Kidney tubule cell (primary cell): ENCODE measurements at regions not wholly inside any gene's neighbourhood (a gene's known extent, or its start where the extent isn't known, plus 50 kb on each side); places are given as distances from the start of the nearest gene placed in this dataset.
"Not testable (repeated sequence)": the region's sequence is repeated elsewhere in the genome, so short reads cannot be mapped to it uniquely, and the experiment has no call there.

ENCODE experiments used
- DNase-seq: peaks from one replicate; pipeline ENCODE4 v3.0.0-alpha.2; 2018; ENCODE audit warnings: low spot score

DNA sequence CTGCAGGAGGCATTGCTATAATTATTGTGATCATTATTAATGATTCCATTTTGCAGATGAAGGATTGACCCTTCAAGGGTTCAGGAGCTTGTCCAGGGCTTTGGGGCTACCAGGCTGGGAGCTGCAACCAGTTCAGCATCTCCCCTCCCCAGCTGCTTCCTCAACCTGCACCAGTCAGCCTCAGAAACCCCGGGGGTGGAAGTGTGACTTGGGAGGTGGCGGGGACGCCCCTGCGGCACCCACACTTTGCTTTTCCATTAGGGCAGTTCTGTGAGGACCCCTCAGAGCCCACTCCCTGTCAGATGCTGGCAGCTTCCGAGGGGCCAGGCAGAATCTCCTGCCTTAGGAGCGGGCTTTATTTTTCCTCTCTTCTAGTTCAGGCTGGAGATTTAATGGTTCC, 85.6 kb downstream of the OLFM1 start:
- DNase-seq: no peak

DNA sequence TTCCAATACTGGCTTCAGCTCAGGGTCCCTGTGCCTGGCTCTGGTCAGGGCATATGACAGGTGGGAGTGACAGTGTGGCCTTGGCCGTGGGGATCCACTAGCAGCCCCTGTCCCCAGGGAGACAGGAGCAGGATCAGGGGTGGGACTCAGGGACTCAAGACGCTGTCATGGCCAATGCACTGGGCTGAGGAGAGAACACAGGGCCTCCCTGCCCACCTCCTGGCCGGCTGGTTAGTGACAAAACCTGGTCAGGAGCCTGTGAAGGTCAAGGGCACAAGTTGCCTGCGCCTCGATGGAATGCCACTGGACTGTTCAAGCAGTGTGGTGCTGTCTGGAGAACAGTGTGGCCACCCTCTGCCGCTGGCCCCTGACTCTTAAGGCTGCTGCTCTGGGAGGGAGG, 86.8 kb downstream of the OLFM1 start:
- no peak for DNase-seq

DNA sequence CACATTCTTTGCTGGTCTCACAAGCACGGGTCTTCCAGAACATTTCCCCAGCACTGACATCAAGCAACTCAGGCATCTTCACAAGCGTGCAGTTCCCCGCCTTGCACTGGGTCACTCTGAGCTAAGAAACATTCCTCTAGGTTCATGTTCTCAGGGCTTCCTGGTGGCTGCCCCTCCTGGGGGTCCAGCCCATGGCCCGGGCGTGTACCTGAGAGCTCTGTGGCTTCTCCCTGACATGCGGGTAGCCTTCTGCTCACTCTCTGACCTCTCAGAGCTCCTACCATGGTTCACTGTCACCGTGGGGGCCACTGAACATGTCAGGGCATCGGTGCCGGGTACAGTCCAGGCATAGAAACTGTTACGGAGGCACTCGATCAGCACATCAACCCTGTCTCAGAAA, 87.5 kb downstream of the OLFM1 start:
- no peak for DNase-seq

- no peak for DNase-seq
Measured at GRCh38 chr9:135176284-135176683, 88.8 kb downstream of the OLFM1 start.

DNA sequence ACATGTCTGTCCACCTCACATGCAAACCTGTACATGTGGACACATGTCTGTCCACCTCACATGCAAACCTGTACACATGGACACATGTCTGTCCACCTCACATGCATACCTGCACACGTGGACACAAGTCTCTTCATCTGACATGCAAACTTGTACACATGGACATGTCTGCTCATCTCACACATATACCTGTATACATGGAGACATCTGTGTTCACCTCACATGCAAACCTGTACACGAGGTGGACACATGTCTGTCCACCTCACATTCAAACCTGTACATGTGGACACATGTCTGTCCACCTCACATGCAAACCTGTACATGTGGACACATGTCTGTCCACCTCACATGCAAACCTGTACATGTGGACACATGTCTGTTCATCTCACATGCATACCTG, 90.1 kb downstream of the OLFM1 start:
- DNase-seq: not testable (repeated sequence)

GRCh38 chr9:135178498-135178897, 91.0 kb downstream of the OLFM1 start:
- no peak for DNase-seq

DNA sequence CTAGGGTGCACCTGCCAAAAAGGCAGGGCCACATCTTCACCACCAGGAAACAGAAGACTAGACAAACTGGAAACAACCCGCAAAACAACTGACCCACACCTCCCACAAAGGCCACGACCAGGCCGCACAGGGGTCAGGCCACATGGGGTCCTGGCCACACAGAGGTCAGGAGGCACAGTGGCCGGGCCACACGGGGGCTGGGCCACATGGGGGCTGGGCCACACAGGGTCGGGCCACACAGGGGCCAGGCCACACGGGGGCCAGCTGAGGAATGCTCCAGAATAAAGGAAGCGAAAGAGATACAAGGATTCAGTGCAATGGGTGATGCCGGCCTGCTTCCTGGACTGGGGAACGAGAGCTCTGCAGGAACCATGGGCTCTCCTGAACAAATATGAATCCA, 91.6 kb downstream of the OLFM1 start:
- no peak for DNase-seq

DNA sequence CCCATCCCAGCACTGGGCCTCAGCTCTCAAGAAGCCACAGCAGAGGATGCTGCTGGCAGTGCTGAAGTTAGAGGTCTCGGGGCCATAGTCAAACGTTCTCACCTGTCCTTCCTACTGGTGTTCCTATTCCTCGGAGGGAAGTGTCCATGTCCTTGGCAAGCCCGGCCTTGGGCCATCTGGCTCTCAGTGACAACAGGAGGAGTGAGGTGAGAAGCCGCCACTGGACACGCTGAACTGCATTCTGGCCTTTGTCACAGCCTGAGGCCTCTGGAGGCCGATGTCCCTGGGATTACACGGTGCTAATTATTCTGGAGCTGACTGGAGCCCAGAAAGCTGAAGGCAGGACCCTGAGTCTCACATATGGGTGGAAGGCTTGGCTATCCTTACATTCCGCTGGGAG, 92.5 kb downstream of the OLFM1 start:
- no peak for DNase-seq

GRCh38 chr9:135180586-135180985, 93.1 kb downstream of the OLFM1 start:
- DNase-seq: no peak

GRCh38 chr9:135181336-135181735, 93.9 kb downstream of the OLFM1 start:
- no peak for DNase-seq

DNA sequence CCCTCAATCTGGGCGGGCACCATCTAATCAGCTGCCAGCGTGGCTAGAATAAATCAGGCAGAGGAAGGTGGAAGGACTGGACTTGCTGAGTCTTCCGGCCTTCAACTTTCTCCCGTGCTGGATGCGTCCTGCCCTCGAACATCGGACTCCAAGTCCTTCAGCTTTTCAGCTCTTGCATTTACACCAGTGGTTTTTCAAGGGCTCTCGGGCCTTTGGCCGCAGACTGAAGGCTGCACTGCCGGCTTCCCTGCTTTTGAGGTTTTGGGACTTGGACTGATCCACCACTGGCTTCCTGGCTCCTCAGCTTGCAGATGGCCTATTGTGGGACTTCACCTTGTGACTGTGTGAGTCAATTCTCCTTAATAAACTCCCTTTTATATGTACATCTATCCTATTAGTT, 94.4 kb downstream of the OLFM1 start:
- not testable (repeated sequence) for DNase-seq

- DNase-seq: no peak
Measured at GRCh38 chr9:135183069-135183468, 95.6 kb downstream of the OLFM1 start.

DNA sequence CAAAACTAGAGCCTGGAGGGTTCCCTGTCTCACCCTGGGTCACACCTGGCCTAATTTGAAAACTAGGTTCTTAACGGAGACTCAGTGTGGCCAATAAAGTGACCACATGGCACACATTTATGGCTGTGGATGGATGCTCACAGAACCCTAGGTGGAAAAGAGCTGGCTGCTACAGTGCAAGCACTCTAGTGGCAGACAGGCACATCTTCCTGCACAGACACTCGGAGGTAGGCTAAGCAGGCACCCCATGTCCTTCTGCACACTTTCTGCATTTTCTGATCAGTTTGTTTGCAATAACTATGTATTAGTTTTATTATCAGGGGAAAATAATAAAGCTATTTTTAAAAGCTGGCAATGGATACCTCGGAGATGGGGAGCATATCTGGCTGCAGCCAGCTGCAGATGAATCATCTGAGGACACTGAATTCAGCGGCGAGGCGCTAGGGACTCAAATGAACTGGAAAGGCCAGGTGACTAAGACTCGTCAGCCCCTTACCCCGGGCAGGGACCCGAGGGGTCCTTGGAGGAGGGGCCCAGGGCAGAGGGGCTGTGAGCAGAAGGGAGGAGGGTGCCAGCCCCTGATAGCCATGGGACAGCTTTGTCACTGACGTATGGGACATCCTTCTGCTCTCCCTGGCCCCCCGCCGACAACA, 96.2 kb downstream of the OLFM1 start:
- DNase-seq: no peak

DNA sequence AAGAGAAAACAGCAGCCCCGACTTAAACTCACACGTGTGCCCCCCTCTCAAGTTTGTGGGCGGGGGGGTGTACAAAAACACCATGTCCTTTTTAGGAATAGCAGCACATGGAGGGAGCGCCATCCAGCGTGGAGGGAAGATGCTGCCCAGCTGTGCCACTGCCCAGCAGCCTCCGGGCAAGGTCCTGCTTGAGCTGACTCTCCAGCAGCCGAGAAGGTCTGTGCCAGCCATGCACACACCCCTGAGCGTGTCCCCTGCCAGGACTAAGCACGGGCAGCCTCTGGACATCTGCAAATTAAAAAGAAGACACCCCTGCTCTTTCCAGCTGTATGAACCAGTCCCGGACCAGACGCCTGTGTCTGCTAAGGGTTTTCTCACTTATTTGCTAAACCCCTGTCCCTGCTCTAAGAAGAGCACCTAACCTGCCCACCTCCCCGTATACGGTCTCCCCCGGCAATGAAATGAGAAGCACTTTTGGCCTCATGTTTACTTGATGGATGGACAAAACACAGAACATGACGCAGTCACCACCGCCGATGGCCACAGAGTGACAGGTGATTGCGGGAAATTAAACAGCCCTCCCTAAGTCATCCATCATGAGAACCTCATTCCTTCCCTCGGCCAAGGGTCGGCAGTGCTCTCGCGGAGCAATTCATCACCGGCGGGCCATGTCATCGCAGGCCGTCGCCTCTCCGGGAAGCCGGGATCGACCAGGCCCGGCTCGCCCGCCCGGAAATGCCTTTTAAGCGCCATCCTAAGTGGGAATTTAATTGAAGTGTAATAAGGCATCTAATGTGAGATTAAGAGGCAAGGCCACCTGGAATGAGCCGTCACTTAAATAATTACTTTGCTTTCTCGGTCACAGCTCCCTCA, 96.9 kb downstream of the OLFM1 start:
- no peak for DNase-seq

GRCh38 chr9:135185060-135185459, 97.6 kb downstream of the OLFM1 start:
- no peak for DNase-seq

DNA sequence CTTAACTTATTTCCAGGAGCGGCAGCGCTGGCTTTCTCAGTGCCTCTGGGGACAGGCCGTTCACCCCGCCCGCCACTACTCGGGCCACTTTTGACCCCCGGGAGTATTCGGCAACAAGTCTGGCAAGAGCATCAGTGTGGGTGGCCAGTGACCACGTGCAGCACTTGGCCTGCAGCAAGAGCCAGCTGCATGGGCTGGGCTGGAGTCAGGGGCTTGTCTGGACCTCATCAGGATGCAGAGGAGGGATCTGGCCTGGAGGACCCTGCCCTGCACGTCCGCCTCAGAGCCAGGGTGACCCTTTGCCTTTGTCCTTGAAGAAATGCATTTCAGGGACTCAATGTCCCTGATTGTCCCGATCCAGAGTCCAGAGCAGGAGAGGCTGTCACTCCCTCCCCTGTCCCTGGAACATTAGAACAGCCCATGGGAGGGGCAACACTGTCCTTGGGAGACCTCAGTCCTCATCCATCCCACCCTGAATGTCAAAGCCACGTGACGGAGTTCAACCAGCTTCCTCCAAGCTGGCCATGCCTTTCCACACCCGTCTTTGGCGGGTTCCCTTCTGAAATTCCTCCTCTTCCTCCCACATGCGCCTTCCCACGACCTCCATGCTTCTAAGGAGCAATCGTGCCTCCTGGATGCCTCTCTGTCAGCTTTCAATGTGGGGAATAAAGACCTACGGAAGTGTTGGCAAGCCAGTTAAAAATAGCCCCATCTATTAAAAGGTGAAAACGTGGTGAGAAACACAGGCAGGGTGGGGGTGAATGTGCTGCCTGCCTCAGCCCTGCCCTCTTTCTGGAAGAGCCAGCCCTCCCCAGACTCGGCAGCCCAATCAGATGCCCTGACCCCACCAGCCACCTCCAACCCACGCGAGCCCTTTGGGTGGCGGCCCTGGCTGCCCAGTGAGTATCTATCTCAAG, 99.0 kb downstream of the OLFM1 start:
- DNase-seq: no peak

DNA sequence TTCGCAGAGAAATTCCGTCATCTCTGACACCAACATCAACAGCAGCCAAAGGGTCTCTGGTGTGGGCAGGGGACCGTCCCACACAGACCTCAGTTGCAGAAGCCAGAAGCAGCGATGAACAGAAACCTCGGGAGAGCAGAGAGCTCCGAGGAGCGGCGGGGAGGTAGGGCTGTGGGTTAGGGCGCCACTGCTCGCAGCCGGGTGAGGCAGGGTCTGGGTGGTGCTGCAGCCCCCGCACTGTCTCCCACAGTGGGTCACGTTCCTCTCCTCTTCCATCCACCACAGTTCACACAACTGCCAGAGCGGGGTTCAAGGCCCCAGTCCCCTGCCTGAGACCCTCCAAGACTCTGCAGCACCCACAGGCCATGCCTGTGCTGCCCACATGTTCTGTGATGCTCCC, 99.9 kb downstream of the OLFM1 start:
- DNase-seq: no peak

DNA sequence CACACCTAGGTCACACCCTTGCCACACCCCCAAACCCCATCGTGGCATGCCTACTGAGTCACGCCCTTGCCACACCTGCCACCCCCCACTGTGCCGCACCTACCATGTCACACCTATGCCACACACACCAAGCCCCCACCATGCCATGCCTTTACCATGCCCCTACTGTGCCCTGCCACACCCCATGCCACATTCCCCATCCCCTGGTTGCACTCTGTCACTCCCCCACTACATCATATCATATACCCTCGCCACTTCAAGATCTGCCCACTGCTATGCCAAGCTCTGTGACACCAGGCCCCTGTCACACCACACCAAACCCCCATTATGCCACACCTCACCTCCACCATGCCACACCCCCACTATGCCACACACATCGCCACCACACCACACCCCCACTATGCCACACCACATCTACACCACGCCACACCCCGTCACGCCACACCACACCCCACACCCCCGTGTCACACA, 101.2 kb downstream of the OLFM1 start:
- DNase-seq: no peak

DNA sequence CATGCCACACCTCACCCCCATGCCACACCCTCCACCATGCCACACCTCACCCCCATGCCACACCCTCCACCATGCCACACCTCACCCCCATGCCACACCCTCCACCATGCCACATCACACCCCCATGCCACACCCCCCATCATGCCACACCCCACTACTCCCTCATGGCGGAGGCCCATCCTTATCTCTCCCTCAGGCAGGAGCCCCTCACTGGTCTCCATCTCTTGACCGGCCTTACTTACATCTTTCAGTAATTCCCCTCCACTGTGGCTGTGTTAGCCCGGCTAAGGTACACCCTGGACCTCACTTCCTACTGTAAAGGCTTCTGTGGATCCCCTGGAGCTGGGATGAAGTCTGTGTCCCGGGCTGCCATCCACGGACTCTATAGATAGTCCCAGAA, 102.0 kb downstream of the OLFM1 start:
- no peak for DNase-seq

- no peak for DNase-seq
Measured at GRCh38 chr9:135190789-135191577, 103.5 kb downstream of the OLFM1 start.

DNA sequence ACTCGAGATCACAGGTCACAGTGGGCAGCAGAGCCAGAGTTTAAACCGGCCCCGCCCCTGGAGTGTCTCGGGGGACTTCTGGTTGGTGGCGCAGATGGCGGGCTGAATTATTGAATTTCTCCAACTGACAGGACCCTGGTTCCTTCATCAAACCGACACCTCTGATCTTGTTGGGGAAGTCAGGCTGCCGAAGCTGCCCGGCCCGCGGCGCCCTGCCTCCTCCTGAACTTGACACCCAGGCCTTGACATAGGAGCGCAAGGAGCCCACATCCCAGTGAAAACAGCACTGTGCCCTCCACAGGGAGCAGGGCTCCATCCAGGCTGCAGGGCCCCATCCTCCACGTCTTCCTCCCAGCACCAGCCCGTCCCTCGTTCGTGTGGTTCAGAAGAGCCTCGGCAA, 105.2 kb downstream of the OLFM1 start:
- no peak for DNase-seq

DNA sequence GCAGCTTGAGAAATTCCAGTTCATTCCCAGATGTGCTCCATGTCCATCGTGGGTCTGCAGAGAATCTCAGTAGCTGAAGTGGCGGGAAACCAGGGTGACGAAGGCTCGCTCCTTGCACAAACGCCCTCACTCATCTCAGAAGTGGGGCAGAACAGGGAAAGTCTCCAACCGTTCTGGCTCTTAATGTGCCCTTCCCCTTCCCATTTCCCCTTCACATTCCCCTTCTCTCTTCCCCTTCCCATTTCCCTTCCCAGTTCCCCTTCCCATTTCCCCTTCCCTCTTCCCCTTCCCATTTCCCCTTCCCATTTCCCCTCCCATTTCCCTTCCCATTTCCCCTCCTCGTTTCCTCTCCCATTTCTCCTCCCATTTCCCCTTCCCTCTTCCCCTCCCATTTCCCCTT, 108.5 kb downstream of the OLFM1 start:
- DNase-seq: not testable (repeated sequence)
